Stimulated activated effector memory CD8-positive, alpha-beta T cell treated with anti-CD3 and anti-CD28 coated beads, Interleukin-12 subunit alpha, Interleukin-12 subunit beta, amount 100 ng/mL, for 72 hours (primary cell): ENCODE measurements at regions not wholly inside any gene's neighbourhood (a gene's known extent, or its start where the extent isn't known, plus 50 kb on each side); places are given as distances from the start of the nearest gene placed in this dataset.

Source experiments
- ATAC-seq: fragments of 150-1000 bp; cut with Tn5 transposase; 2 replicates; pipeline ENCODE4 v1.10.0; 2021
- DNase-seq, 2 donors: peaks; one replicate each; pipeline ENCODE4 v3.0.0; 2021 to 2022; ENCODE audit warnings: low spot score in 2 of 2
- H3K27ac Mint-ChIP-seq: one replicate; pipeline ENCODE4 v1.8.0; 2022; ENCODE audit warnings: mild to moderate bottlenecking, mixed read lengths
- H3K36me3 Mint-ChIP-seq: one replicate; pipeline ENCODE4 v1.8.0; 2022; ENCODE audit warnings: mild to moderate bottlenecking, mixed read lengths
- H3K4me1 Mint-ChIP-seq: one replicate; pipeline ENCODE4 v1.8.0; 2022; ENCODE audit warnings: mixed read lengths
- H3K4me3 Mint-ChIP-seq: one replicate; pipeline ENCODE4 v1.8.0; 2022; ENCODE audit warnings: mild to moderate bottlenecking, mixed read lengths
- H3K9me3 Mint-ChIP-seq: one replicate; pipeline ENCODE4 v1.8.0; 2022; ENCODE audit warnings: mixed read lengths

GRCh38 chr3:27889745-27890144, 167.6 kb upstream of the EOMES start:
- DNase-seq (no peak), ATAC-seq (no peak)
- Mint-ChIP-seq H3K4me3 (no peak overlapping the region), H3K9me3 (peaks cover 18% of the 10 kb centered on the region), H3K27ac (no peak overlapping the region), H3K36me3 (no peaks in the 10 kb centered on the region), H3K4me1 (peaks cover 12% of the 10 kb centered on the region)

GRCh38 chr3:27900316-27900715, 178.2 kb upstream of the EOMES start:
- peaks cover 7% of the 10 kb centered on the region for H3K36me3 Mint-ChIP-seq
- DNase-seq (peak; percentile 36 to 77), ATAC-seq (peak; percentile 97)
- peak overlapping the region; percentile 79 for H3K27ac Mint-ChIP-seq
- peaks cover 54% of the 10 kb centered on the region for H3K4me1 Mint-ChIP-seq
- H3K9me3 Mint-ChIP-seq = peaks cover 4% of the 10 kb centered on the region
- peak overlapping the region; percentile 23 for H3K4me3 Mint-ChIP-seq

GRCh38 chr3:27903446-27903845, 181.3 kb upstream of the EOMES start:
- DNase-seq (no peak), ATAC-seq (no peak)
- Mint-ChIP-seq H3K27ac (peak overlapping the region; percentile 89), H3K9me3 (no peaks in the 10 kb centered on the region), H3K36me3 (peaks cover 7% of the 10 kb centered on the region), H3K4me3 (peak overlapping the region; percentile 32), H3K4me1 (peaks cover 65% of the 10 kb centered on the region)

GRCh38 chr3:27905625-27906024, 183.5 kb upstream of the EOMES start:
- H3K4me1 Mint-ChIP-seq = peaks cover 43% of the 10 kb centered on the region

GRCh38 chr3:27907148-27907547, 185.0 kb upstream of the EOMES start:
- H3K36me3 Mint-ChIP-seq = no peaks in the 10 kb centered on the region
- no peak overlapping the region for H3K4me3 Mint-ChIP-seq
- H3K9me3 Mint-ChIP-seq = no peaks in the 10 kb centered on the region
- no peak for ATAC-seq
- no peak for DNase-seq
- no peak overlapping the region for H3K27ac Mint-ChIP-seq
- H3K4me1 Mint-ChIP-seq = peaks cover 34% of the 10 kb centered on the region

More at GRCh38 chr3:27905625-27906024, 183.5 kb upstream of the EOMES start:
- DNase-seq (peak; percentile 31 to 78), ATAC-seq (peak; percentile 100)
- Mint-ChIP-seq H3K9me3 (no peaks in the 10 kb centered on the region), H3K27ac (no peak overlapping the region), H3K4me3 (no peak overlapping the region), H3K36me3 (peaks cover under 1% of the 10 kb centered on the region)

GRCh38 chr3:27907929-27908328, 185.8 kb upstream of the EOMES start:
- no peaks in the 10 kb centered on the region for H3K9me3 Mint-ChIP-seq

GRCh38 chr3:27910456-27910855, 188.3 kb upstream of the EOMES start:
- peaks cover 23% of the 10 kb centered on the region for H3K4me1 Mint-ChIP-seq
- H3K4me3 Mint-ChIP-seq = no peak overlapping the region
- no peak overlapping the region for H3K27ac Mint-ChIP-seq
- H3K9me3 Mint-ChIP-seq = no peaks in the 10 kb centered on the region
- no peak for DNase-seq
- no peaks in the 10 kb centered on the region for H3K36me3 Mint-ChIP-seq
- no peak for ATAC-seq

More at GRCh38 chr3:27907929-27908328, 185.8 kb upstream of the EOMES start:
- Mint-ChIP-seq H3K4me1 (peaks cover 31% of the 10 kb centered on the region), H3K27ac (no peak overlapping the region), H3K36me3 (no peaks in the 10 kb centered on the region), H3K4me3 (no peak overlapping the region)
- no peak for ATAC-seq
- DNase-seq = no peak

GRCh38 chr3:27914199-27914598, 192.1 kb upstream of the EOMES start:
- ATAC-seq (peak; percentile 31), DNase-seq (no peak)
- Mint-ChIP-seq H3K9me3 (no peaks in the 10 kb centered on the region), H3K36me3 (no peaks in the 10 kb centered on the region), H3K27ac (peak overlapping the region; percentile 48), H3K4me1 (peaks cover 13% of the 10 kb centered on the region), H3K4me3 (no peak overlapping the region)

- Mint-ChIP-seq H3K27ac (peak overlapping the region; percentile 0), H3K4me1 (peaks cover 31% of the 10 kb centered on the region), H3K4me3 (peak overlapping the region; percentile 20), H3K36me3 (no peaks in the 10 kb centered on the region), H3K9me3 (no peaks in the 10 kb centered on the region)
- no peak for DNase-seq
- peak; percentile 67 for ATAC-seq
These were observed 201.4 kb upstream of the EOMES start for GRCh38 chr3:27923349-27924068.

- DNase-seq (no peak), ATAC-seq (peak; percentile 81)
- Mint-ChIP-seq H3K4me1 (peaks cover 45% of the 10 kb centered on the region), H3K36me3 (no peaks in the 10 kb centered on the region), H3K9me3 (peaks cover 2% of the 10 kb centered on the region), H3K27ac (peak overlapping the region; percentile 90), H3K4me3 (peak overlapping the region; percentile 20)
These were observed 205.8 kb upstream of the EOMES start for GRCh38 chr3:27927882-27928281.

GRCh38 chr3:27930052-27930602, 208.0 kb upstream of the EOMES start:
- peak; percentile 55 for ATAC-seq
- H3K4me1 Mint-ChIP-seq = peaks cover 31% of the 10 kb centered on the region
- peak overlapping the region; percentile 71 for H3K27ac Mint-ChIP-seq

GRCh38 chr3:27935492-27935891, 213.4 kb upstream of the EOMES start:
- Mint-ChIP-seq H3K27ac (no peak overlapping the region), H3K4me1 (peaks cover 11% of the 10 kb centered on the region), H3K36me3 (no peaks in the 10 kb centered on the region), H3K9me3 (peaks cover 2% of the 10 kb centered on the region), H3K4me3 (no peak overlapping the region)
- no peak for ATAC-seq
- no peak for DNase-seq

More at GRCh38 chr3:27930052-27930602, 208.0 kb upstream of the EOMES start:
- H3K9me3 Mint-ChIP-seq = peaks cover 2% of the 10 kb centered on the region
- no peak overlapping the region for H3K4me3 Mint-ChIP-seq
- no peak for DNase-seq
- no peaks in the 10 kb centered on the region for H3K36me3 Mint-ChIP-seq

GRCh38 chr3:27939521-27939920, 217.4 kb upstream of the EOMES start:
- Mint-ChIP-seq H3K27ac (no peak overlapping the region), H3K4me3 (no peak overlapping the region), H3K9me3 (no peaks in the 10 kb centered on the region), H3K4me1 (peaks cover 6% of the 10 kb centered on the region), H3K36me3 (no peaks in the 10 kb centered on the region)
- ATAC-seq (no peak), DNase-seq (no peak)

GRCh38 chr3:27939940-27940339, 217.8 kb upstream of the EOMES start:
- no peak for ATAC-seq
- Mint-ChIP-seq H3K9me3 (no peaks in the 10 kb centered on the region), H3K36me3 (no peaks in the 10 kb centered on the region), H3K4me3 (no peak overlapping the region), H3K4me1 (peaks cover 6% of the 10 kb centered on the region), H3K27ac (no peak overlapping the region)
- DNase-seq = no peak

- ATAC-seq (no peak), DNase-seq (no peak)
- Mint-ChIP-seq H3K9me3 (no peaks in the 10 kb centered on the region), H3K36me3 (no peaks in the 10 kb centered on the region), H3K4me3 (no peak overlapping the region), H3K4me1 (no peaks in the 10 kb centered on the region), H3K27ac (no peak overlapping the region)
These were observed 221.0 kb upstream of the EOMES start for GRCh38 chr3:27943106-27943505.

GRCh38 chr3:27945229-27945628, 223.1 kb upstream of the EOMES start:
- no peaks in the 10 kb centered on the region for H3K36me3 Mint-ChIP-seq
- no peaks in the 10 kb centered on the region for H3K4me1 Mint-ChIP-seq
- ATAC-seq (no peak), DNase-seq (no peak)
- no peak overlapping the region for H3K4me3 Mint-ChIP-seq
- peaks cover 7% of the 10 kb centered on the region for H3K9me3 Mint-ChIP-seq
- no peak overlapping the region for H3K27ac Mint-ChIP-seq
